ENCODE measurements at regions not wholly inside any gene's neighbourhood (a gene's known extent, or its start where the extent isn't known, plus 50 kb on each side); places are given as distances from the start of the nearest gene placed in this dataset.

GRCh38 chr2:2793925-2794560, 463.0 kb upstream of the MYT1L start:
- no peaks in the 10 kb centered on the region for H3K79me2 ChIP-seq (ENCODE audit: control insufficient read depth, insufficient read depth, low read length)
- BruUV-seq (replicated peaks), result no TSS peak

More at GRCh38 chr2:2793925-2794560, 463.0 kb upstream of the MYT1L start:
- TF ChIP-seq ARID3B (CRISPR knock-in tag; IDR thresholded peaks at IDR 0.05; ENCODE audit: borderline replicate concordance), result no peak
- TF ChIP-seq CHCHD3 (CRISPR knock-in tag; IDR thresholded peaks at IDR 0.05), result no peak
- TF ChIP-seq TRIM24 (IDR thresholded peaks at IDR 0.05), result no peak
- TF ChIP-seq BACH1 (tag; IDR thresholded peaks at IDR 0.05), result no peak
- no peak for TF ChIP-seq FOXP4 (CRISPR knock-in tag; IDR thresholded peaks at IDR 0.05; ENCODE audit: borderline replicate concordance)
- Histone ChIP-seq H3K4me2 (ENCODE audit: insufficient read depth, low read length) (no peak overlapping the region), H3K9me1 (ENCODE audit: control insufficient read depth, insufficient read depth, low read length) (no peaks in the 10 kb centered on the region), H3K27me3 (ENCODE audit: control insufficient read depth in 2 of 2, insufficient read depth in 2 of 2, low read length in 2 of 2) (peaks cover 3 to 81% of the 10 kb centered on the region in 2 experiments; a peak in 3 of 5 replicates), H3K36me3 (ENCODE audit: control insufficient read depth, insufficient read depth, low read length) (no peaks in the 10 kb centered on the region), H3K9ac (ENCODE audit: insufficient read depth in 1 of 2, low read depth in 2 of 2, low read length in 2 of 2) (no peak overlapping the region), H3K9me3 (replicated peaks; ENCODE audit: control insufficient read depth, insufficient read depth, low read depth, low read length) (no peaks in the 10 kb centered on the region), H2AFZ (ENCODE audit: low read depth, low read length) (no peak overlapping the region), H3K4me3 (no peak overlapping the region), H4K20me1 (replicated peaks; ENCODE audit: control insufficient read depth, insufficient read depth, low read length) (0 out of 2 replicates have a peak, but pooled peaks cover 7% of the 10 kb centered on the region), H3K4me1 (replicated peaks in 1 of 2; ENCODE audit: control insufficient read depth in 2 of 2, insufficient read depth in 2 of 2, low read length in 2 of 2) (no peaks in the 10 kb centered on the region), H3K27ac (ENCODE audit: extremely low read depth, low read depth, low read length) (no peak overlapping the region)
- FAIRE-seq (no peak), DNase-seq (ENCODE audit: extremely low read depth in 1 of 4, low spot score in 3 of 4) (no peak), ATAC-seq (no peak)
- ChIA-PET POLR2A (no interaction called here), CTCF (ENCODE audit: low intra/inter-chr PET ratio) (no interaction called here)
- intact Hi-C loops (cut with micrococcal nuclease) (no loop called here), in situ Hi-C loops (cut with MboI) (no loop called here)
- 0% methylated on average over 11 of the region's 11 CpGs for WGBS (ENCODE audit: insufficient coverage, low coverage, missing lambda C conversion rate)

Data from K562 (cell line).